Psoas muscle (tissue), 7 donors: ENCODE measurements at regions not wholly inside any gene's neighbourhood (a gene's known extent, or its start where the extent isn't known, plus 50 kb on each side); places are given as distances from the start of the nearest gene placed in this dataset.

ENCODE experiments used
- ATAC-seq, 4 donors: fragments of 200-7000 bp; cut with Tn5 transposase; one replicate each; pipeline ENCODE4 v1.9.1; 2020; ENCODE audit warnings: moderate library complexity in 3 of 4, mild to moderate bottlenecking in 2 of 4
- DNase-seq, 2 donors: peaks; one replicate each; pipeline ENCODE4 v3.0.0-alpha.2; 2020
- H3K27ac ChIP-seq: fragments of 200-600 bp; one replicate; pipeline ENCODE4 v1.8.0; 2022
- H3K27me3 ChIP-seq, 3 donors: fragments of 200-600 bp in 1 of 3; one replicate each; pipeline versions ENCODE4 v1.6.1 to v1.8.0; 2013 to 2022; ENCODE audit warnings: low read length in 2 of 3, mild to moderate bottlenecking in 2 of 3, moderate library complexity in 1 of 3; ENCODE audit not compliant: insufficient read depth in 3 of 3
- H3K36me3 ChIP-seq, 2 donors: fragments of 200-600 bp in 1 of 2; one replicate each; pipeline versions ENCODE4 v1.6.1 to v1.8.0; 2013 to 2022; ENCODE audit warnings: low read depth in 1 of 2, mild to moderate bottlenecking in 1 of 2, moderate library complexity in 1 of 2; ENCODE audit not compliant: insufficient read depth in 1 of 2
- H3K4me1 ChIP-seq: fragments of 200-600 bp; one replicate; pipeline ENCODE4 v1.8.0; 2022
- H3K4me3 ChIP-seq: fragments of 200-600 bp; one replicate; pipeline ENCODE4 v1.8.0; 2022; ENCODE audit warnings: mild to moderate bottlenecking
- H3K9me3 ChIP-seq: fragments of 200-600 bp; one replicate; pipeline ENCODE4 v1.8.0; 2022
- WGBS, 3 donors: extraction: QIAGEN DNeasy Blood & Tissue Kit; methylation state at CpG; one replicate each; pipeline versions ENCODE4 v1.1.6 to v1.1.7; 2013; 5-methylcytosine and 5-hydroxymethylcytosine counted together
- intact Hi-C, 2 donors: fragments of 100-400 bp; cut with DNase I; formaldehyde crosslinking; loops; one replicate each; pipeline versions ENCODE4 v1.11.0 to v1.14.2; 2022
- TF ChIP-seq, protein P1 (sequence below): fragments of 200-600 bp; IDR thresholded peaks from one replicate; pipeline ENCODE4 v1.8.0; 2022; ENCODE audit warnings: antibody characterized with exemption
- donor health status: healthy with polysubstance abuse.
- donor health status: DM: no; HTN: no; CAD: no; lungs with moderate emphysema.
- donor health status: Bipolar disorder and iron deficiency.
- donor health status: healthy.
- donor health status: DM: yes; HTN: yes; CAD: no.
- donor health status: DM: no; HTN: no; CAD: no.
- donor health status: DM: yes; HTN: yes; CAD: no.

- Histone ChIP-seq H3K9me3 (no peaks in the 10 kb centered on the region), H3K27ac (no peak overlapping the region), H3K36me3 (peaks cover 0 to 17% of the 10 kb centered on the region in 2 donors), H3K27me3 (no peaks in the 10 kb centered on the region), H3K4me3 (no peak overlapping the region), H3K4me1 (peaks cover 5% of the 10 kb centered on the region)
- ATAC-seq (peak in 1 of 4 donors; percentile 18), DNase-seq (no peak)
- WGBS, 3 donors = 86 to 94% (median 87%) methylated on average over 20 of the region's 20 CpGs
- intact Hi-C loops = no loop called here
- TF ChIP-seq, protein P1, sequence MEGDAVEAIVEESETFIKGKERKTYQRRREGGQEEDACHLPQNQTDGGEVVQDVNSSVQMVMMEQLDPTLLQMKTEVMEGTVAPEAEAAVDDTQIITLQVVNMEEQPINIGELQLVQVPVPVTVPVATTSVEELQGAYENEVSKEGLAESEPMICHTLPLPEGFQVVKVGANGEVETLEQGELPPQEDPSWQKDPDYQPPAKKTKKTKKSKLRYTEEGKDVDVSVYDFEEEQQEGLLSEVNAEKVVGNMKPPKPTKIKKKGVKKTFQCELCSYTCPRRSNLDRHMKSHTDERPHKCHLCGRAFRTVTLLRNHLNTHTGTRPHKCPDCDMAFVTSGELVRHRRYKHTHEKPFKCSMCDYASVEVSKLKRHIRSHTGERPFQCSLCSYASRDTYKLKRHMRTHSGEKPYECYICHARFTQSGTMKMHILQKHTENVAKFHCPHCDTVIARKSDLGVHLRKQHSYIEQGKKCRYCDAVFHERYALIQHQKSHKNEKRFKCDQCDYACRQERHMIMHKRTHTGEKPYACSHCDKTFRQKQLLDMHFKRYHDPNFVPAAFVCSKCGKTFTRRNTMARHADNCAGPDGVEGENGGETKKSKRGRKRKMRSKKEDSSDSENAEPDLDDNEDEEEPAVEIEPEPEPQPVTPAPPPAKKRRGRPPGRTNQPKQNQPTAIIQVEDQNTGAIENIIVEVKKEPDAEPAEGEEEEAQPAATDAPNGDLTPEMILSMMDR = no peak
These were observed 99.2 kb downstream of the KPNA2 start for GRCh38 chr17:68134731-68135130.

DNA sequence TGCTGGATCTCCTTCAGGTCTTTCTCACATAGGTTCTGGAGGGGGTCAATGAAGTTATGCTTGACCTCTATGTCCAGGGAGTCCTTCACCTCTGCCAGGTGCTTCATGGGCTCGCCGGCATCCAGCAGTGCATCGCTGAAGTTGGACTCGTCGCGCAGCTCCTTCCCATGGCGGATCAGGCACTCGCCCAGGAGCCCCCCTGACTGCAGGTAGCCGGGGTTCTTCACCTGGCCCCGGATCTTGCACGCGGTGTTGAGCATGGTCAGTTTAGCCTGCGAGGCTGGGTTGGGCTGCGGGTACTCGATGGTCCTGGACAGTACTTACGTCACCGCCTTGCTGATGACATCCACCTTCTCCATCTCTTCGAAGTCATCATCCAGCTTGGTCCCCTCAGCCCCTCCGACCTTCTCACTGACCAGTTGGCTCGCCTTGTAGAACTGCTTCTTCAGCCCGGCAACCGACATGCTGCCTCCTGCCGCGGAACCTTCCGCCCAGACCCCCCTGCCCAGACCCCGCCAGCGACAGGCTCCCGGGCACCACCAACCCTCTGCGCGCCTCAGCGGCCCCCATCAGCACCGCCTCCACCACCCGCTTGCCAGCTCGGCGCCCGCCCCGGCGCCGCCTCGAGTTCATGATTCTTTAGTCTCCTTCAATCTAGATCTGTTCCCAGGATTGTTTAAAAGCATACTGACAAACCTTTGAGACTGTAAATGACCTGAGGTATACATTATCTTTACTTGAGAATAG, 99.8 kb downstream of the KPNA2 start:
- Histone ChIP-seq H3K36me3 (peaks cover 0 to 17% of the 10 kb centered on the region in 2 donors), H3K4me1 (peaks cover 1% of the 10 kb centered on the region), H3K4me3 (no peak overlapping the region), H3K27ac (no peak overlapping the region), H3K9me3 (no peaks in the 10 kb centered on the region), H3K27me3 (no peaks in the 10 kb centered on the region)
- TF ChIP-seq, protein P1 = no peak
- 96 to 97% (median 97%) methylated on average over 39 to 40 of the region's 40 CpGs for WGBS, 3 donors
- DNase-seq (no peak), ATAC-seq (no peak)
- intact Hi-C loops = no loop called here

DNA sequence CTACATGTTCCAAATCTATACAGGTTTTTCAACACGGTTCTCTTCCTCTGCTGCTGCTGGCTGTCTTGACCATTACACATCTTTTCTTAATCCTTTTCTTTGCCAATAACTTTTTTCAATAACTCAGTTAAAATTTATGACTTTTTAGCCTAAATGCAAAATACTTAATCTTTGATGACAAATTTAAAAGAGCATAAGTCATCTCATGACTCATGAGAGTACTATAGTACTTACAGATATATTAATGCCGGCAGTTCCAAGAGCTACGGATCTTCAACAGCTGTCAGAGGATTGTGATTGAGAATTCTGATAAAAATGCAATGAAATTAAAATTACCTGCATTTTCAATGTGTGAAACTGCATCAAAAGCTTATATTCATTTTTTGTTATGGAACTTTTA, 105.5 kb downstream of the KPNA2 start:
- Histone ChIP-seq H3K9me3 (no peaks in the 10 kb centered on the region), H3K27ac (no peak overlapping the region), H3K27me3 (no peaks in the 10 kb centered on the region), H3K36me3 (no peaks in the 10 kb centered on the region), H3K4me1 (no peaks in the 10 kb centered on the region), H3K4me3 (no peak overlapping the region)
- ATAC-seq (no peak), DNase-seq (no peak)
- WGBS, 3 donors = 70 to 77% (median 76%) methylated on average over 3 of the region's 3 CpGs
- TF ChIP-seq, protein P1 = no peak
- intact Hi-C loops = no loop called here

DNA sequence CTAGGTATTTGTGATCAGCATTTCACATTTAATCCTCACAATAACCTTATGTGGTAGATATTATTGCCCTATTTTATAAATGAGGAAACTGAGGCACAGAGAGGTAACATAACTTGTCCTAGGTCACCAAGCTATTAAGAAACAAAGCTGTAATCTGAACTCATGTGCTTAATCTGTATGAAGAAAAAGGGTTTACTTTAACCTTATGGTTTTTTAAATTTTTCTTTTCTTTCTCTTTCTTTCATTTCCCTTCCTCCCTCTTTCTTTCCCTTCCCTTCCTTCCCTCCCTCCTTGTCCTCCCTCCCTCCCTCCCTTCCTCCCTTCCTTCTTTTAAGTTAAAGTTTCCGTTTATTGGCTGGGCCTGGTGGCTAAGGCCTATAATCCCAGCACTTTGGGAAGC, 105.2 kb upstream of the AMZ2 start:
- Histone ChIP-seq H3K4me1 (no peaks in the 10 kb centered on the region), H3K4me3 (no peak overlapping the region), H3K9me3 (no peaks in the 10 kb centered on the region), H3K27me3 (no peaks in the 10 kb centered on the region), H3K27ac (no peak overlapping the region), H3K36me3 (no peaks in the 10 kb centered on the region)
- TF ChIP-seq, protein P1 = no peak
- ATAC-seq = no peak
- 71 to 93% (median 78%) methylated on average over 1 of the region's 1 CpG for WGBS, 3 donors
- no peak for DNase-seq
- intact Hi-C loops = no loop called here

GRCh38 chr17:68143425-68143824, 104.4 kb upstream of the AMZ2 start:
- H3K36me3 ChIP-seq = no peaks in the 10 kb centered on the region
- no peaks in the 10 kb centered on the region for H3K9me3 ChIP-seq
- no peak overlapping the region for H3K27ac ChIP-seq
- 92 to 98% (median 96%) methylated on average over 2 of the region's 2 CpGs for WGBS, 3 donors
- TF ChIP-seq, protein P1 = no peak
- no peak overlapping the region for H3K4me3 ChIP-seq
- intact Hi-C loops = no loop called here
- ATAC-seq = no peak
- H3K4me1 ChIP-seq = no peaks in the 10 kb centered on the region
- no peak for DNase-seq
- no peaks in the 10 kb centered on the region for H3K27me3 ChIP-seq
